ENCODE measurements at regions not wholly inside any gene's neighbourhood (a gene's known extent, or its start where the extent isn't known, plus 50 kb on each side); places are given as distances from the start of the nearest gene placed in this dataset.

DNA sequence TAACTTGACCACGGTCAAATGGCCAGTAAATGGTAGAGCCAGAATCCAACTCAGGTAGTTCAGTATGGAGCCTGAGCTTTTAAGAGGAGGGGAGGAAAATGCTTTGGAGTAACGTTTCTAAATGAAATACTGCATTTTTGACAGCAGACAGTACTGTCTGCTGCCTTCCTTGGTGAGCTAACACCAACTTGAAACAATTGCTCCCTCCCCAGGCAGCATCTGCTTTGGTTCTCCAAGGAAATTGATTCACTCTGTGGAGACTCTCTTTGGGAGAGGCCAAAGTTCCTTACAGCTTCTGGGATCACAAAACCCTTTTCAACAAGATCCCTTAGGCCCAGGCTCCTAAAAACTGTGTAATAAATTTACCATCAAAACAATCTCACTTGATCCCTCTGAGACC, 75.2 kb upstream of the SSBP2 start:
- no peak for TF ChIP-seq GATA2 (IDR thresholded peaks at IDR 0.05; ENCODE audit: low read depth, low read length)
- no peak for TF ChIP-seq GATA3 (IDR thresholded peaks at IDR 0.05; ENCODE audit: low read depth, low read length)
